ENCODE measurements at regions not wholly inside any gene's neighbourhood (a gene's known extent, or its start where the extent isn't known, plus 50 kb on each side); places are given as distances from the start of the nearest gene placed in this dataset.

DNA sequence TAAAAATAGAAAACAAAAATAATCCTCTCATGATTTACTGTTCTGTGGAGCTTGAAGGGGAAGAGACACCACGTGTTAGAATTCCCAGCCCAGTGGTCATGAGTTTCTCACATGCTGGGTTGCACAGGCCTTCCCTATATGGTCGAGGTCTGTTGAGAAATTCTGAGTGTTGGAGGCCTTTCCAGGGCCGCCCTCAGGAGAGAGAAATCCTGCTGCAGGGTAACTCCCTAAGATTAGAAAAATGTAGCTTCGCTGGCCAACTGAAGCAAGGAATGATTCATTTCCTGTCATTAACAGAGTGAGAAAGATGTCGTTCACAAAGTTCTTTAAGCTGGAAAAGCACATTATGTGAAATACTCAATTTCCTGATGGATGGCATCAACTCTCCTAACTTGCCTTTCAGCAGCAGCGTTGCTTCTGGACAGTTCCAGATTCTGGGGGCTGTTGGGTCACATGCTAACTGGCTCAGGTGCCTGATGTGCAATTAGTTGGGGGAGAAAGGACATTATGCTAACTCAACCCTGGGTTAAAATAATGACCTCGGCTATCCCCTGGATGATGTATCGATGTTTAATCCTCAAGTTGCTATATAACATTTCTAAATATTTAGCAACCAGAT lies 104.8 kb upstream of the CD180 start:
- Mint-ChIP-seq H3K27ac (no peak overlapping the region), H3K36me3 (no peaks in the 10 kb centered on the region), H3K4me3 (no peak overlapping the region), H3K4me1 (peaks cover 14% of the 10 kb centered on the region), H3K9me3 (no peaks in the 10 kb centered on the region)
- peak; percentile 32 for ATAC-seq
- DNase-seq (ENCODE audit: low spot score in 2 of 2) = no peak

DNA sequence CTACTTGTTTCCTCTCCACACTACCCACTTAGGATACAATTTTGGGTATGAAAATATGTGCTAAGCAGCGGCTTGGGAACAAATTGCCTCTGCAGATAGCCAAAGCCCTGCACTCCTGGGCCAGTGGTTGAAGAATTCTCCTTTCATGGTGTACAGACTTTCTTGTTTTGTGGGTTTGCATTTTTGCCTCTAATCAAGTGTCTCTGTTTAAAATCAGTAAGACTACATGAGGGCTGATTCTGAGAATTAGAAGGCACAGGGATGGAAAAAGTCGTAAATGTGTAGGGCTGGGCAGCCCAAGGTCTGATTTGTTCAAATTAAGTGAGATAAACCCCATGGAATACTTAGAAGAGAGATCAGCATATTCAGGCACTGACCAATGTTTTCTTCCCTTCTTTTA lies 103.7 kb upstream of the CD180 start:
- no peaks in the 10 kb centered on the region for H3K9me3 Mint-ChIP-seq
- H3K27ac Mint-ChIP-seq = no peak overlapping the region
- H3K4me3 Mint-ChIP-seq = no peak overlapping the region
- no peaks in the 10 kb centered on the region for H3K36me3 Mint-ChIP-seq
- H3K4me1 Mint-ChIP-seq = peaks cover 10% of the 10 kb centered on the region
- DNase-seq (ENCODE audit: low spot score in 2 of 2) (no peak), ATAC-seq (no peak)

- Mint-ChIP-seq H3K4me3 (no peak overlapping the region), H3K36me3 (no peaks in the 10 kb centered on the region), H3K4me1 (peaks cover 9% of the 10 kb centered on the region), H3K27ac (no peak overlapping the region), H3K9me3 (no peaks in the 10 kb centered on the region)
- peak; percentile 49 for ATAC-seq
- no peak for DNase-seq (ENCODE audit: low spot score in 2 of 2)
Measured at GRCh38 chr5:67299231-67299735, 102.7 kb upstream of the CD180 start.

DNA sequence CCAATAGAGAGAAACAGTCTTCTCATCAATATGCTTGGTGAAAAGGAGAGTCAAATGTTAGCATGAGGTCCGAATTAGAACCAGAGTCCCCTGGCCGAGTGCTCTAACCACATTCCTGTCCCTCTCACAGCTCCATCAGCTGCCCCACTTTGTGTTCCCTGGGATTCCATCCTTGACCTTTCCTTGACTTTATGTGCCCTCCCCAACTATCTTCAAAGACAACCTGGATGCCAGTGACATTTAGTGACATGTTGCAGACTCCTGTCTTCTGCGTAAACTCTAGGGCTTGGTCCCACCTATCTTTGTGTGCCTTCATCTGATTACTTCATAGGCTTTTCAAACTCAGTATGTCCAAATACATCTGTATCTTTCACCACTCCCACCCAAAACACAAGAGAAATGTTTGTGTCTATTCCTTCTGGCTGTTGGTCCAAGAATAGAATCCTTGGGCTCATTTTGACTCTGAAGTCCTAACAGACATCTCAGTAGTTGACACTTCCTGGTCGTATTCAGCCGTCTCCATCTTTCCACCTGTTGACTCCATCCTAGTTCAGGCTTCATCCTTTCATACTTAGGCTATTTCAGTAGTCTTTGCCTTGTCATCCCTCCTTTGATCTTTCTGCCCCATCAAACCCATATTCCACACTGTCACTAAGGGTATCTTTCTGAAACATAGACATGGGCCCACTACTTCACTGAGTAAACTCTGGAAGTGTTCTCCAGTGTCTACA lies 101.4 kb upstream of the CD180 start:
- H3K36me3 Mint-ChIP-seq = no peaks in the 10 kb centered on the region
- H3K4me3 Mint-ChIP-seq = no peak overlapping the region
- no peak overlapping the region for H3K27ac Mint-ChIP-seq
- H3K9me3 Mint-ChIP-seq = no peaks in the 10 kb centered on the region
- peaks cover 9% of the 10 kb centered on the region for H3K4me1 Mint-ChIP-seq
- no peak for ATAC-seq
- DNase-seq (ENCODE audit: low spot score in 2 of 2) = no peak

- Mint-ChIP-seq H3K36me3 (no peaks in the 10 kb centered on the region), H3K4me3 (no peak overlapping the region), H3K27ac (no peak overlapping the region), H3K9me3 (no peaks in the 10 kb centered on the region), H3K4me1 (peaks cover 9% of the 10 kb centered on the region)
- DNase-seq (ENCODE audit: low spot score in 2 of 2) = no peak
- ATAC-seq = no peak
Measured at GRCh38 chr5:67297376-67297775, 100.8 kb upstream of the CD180 start.

GRCh38 chr5:67294266-67294938 lies 97.8 kb upstream of the CD180 start:
- DNase-seq (ENCODE audit: low spot score in 2 of 2) = no peak
- Mint-ChIP-seq H3K9me3 (no peaks in the 10 kb centered on the region), H3K27ac (peak overlapping the region; percentile 3), H3K36me3 (no peaks in the 10 kb centered on the region), H3K4me3 (no peak overlapping the region), H3K4me1 (no peaks in the 10 kb centered on the region)
- ATAC-seq = no peak

GRCh38 chr5:67293226-67293625 lies 96.6 kb upstream of the CD180 start:
- Mint-ChIP-seq H3K9me3 (no peaks in the 10 kb centered on the region), H3K27ac (no peak overlapping the region), H3K36me3 (no peaks in the 10 kb centered on the region), H3K4me3 (no peak overlapping the region), H3K4me1 (no peaks in the 10 kb centered on the region)
- DNase-seq (ENCODE audit: low spot score in 2 of 2) (no peak), ATAC-seq (no peak)

DNA sequence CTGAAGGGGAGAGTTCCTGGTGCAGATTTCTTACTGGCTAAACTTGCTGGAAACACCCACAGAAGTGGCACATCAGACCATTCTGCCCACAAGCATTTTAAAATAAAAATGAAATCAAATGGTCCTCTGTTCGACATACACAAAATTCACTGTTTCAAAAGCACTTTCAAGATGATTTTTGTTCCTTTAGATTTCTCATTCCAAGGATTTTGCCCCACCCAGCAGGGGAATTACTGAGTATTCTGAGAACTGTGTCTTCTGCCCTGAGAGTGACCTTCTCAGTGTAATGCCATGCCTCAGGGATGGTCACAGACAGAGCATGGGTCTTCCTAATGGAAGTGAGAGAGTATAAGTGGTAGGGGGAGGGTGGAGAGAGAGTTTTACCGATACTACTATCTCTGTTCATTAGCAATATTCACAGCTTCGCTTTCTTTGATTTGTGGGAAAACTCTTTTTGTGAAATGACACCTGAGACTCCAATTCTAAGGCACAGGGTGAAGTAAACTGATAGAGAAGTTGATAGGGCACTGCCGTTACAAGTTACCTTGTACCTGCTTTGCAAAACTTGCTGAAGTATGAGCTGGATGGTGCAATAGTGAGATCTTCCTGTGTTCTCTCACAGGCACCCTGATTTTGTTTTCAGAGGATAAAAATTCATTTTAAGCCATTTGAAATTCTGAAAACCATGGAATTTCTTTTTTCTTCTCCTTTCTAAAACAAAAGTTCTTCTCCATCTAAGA lies 95.8 kb upstream of the CD180 start:
- ATAC-seq = no peak
- H3K27ac Mint-ChIP-seq = no peak overlapping the region
- no peak overlapping the region for H3K4me3 Mint-ChIP-seq
- H3K4me1 Mint-ChIP-seq = no peaks in the 10 kb centered on the region
- H3K36me3 Mint-ChIP-seq = no peaks in the 10 kb centered on the region
- H3K9me3 Mint-ChIP-seq = no peaks in the 10 kb centered on the region
- no peak for DNase-seq (ENCODE audit: low spot score in 2 of 2)

DNA sequence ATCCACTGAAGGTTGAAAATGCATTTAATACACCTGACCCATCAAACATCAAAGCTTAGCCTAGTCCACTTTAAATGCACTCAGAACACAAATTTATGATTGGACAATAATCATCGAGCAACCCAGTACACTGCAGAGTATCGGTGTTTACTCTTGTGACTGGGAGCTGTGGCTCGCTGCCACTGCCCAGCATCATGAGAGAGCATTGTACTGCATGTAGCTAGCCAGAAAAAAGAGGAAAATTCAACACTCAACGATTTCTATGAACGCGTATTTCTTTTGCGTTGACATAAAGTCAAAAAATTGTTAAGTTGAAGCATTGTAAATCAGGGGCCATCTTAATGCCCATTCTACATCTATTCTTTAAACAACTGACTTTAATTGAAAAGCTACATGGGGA lies 95.1 kb upstream of the CD180 start:
- ATAC-seq (no peak), DNase-seq (ENCODE audit: low spot score in 2 of 2) (no peak)
- Mint-ChIP-seq H3K4me3 (no peak overlapping the region), H3K4me1 (no peaks in the 10 kb centered on the region), H3K9me3 (no peaks in the 10 kb centered on the region), H3K36me3 (no peaks in the 10 kb centered on the region), H3K27ac (no peak overlapping the region)

GRCh38 chr5:67291066-67291465 lies 94.5 kb upstream of the CD180 start:
- ATAC-seq = no peak
- Mint-ChIP-seq H3K36me3 (no peaks in the 10 kb centered on the region), H3K27ac (no peak overlapping the region), H3K9me3 (no peaks in the 10 kb centered on the region), H3K4me1 (no peaks in the 10 kb centered on the region), H3K4me3 (no peak overlapping the region)
- DNase-seq (ENCODE audit: low spot score in 2 of 2) = no peak

DNA sequence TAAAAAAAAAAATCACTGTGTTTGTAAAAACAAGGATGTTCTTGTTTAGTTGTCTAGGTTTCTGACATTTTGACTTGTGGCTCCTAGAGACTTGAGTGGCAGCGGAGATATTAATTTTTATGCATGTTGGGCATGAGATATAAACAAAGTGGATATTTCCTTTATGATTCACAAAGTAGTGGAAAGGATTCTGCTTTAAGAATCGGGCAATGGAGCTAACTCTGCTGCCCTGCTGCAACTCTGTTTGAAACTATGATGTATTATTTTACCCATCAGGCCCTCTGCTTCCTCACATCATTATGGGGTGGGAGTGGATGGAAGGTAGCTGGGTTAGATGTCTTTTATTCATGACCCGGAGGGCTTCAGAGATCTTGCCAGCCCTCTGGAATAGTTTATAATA lies 94.1 kb upstream of the CD180 start:
- DNase-seq (ENCODE audit: low spot score in 2 of 2) (no peak), ATAC-seq (no peak)
- Mint-ChIP-seq H3K9me3 (no peaks in the 10 kb centered on the region), H3K36me3 (no peaks in the 10 kb centered on the region), H3K4me3 (no peak overlapping the region), H3K27ac (no peak overlapping the region), H3K4me1 (no peaks in the 10 kb centered on the region)

GRCh38 chr5:67289763-67290521 lies 93.3 kb upstream of the CD180 start:
- H3K9me3 Mint-ChIP-seq = no peaks in the 10 kb centered on the region
- ATAC-seq (no peak), DNase-seq (ENCODE audit: low spot score in 2 of 2) (no peak)
- no peak overlapping the region for H3K4me3 Mint-ChIP-seq
- H3K36me3 Mint-ChIP-seq = no peaks in the 10 kb centered on the region
- H3K4me1 Mint-ChIP-seq = no peaks in the 10 kb centered on the region
- H3K27ac Mint-ChIP-seq = no peak overlapping the region

DNA sequence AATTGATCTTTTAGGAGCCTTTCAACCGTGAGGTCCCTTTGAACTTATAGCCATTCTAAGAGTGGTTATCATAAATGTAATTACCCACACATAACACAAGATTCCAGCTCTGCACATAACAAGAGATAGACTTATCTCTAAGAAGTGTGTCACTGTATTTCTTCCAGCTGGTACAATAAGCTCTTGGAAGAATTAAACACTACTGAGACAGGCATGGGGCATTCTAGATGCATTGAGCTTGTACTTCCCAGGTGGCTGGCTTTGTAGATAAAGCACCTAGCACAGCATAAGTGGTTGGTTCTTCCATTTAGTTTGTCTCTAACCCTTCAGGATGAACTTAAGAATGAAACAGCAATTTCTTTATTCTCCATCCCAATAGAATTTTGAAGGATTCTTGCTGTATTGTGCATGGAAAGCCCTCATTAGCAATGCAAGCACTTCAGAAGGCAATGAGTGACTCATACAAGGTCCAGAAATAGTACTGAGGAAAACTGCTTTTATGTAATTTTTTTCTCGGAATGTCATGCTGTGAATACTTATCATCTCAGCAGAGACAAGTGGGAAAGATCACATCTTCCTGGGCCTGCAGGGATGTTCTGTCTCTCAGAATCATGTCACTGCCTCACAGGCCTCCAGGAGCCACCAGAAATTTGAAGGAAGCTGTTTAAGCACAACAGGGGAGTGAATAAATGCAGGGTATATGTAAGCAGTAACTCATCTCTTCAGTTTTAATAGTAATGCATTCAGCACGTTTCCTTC lies 91.1 kb upstream of the CD180 start:
- DNase-seq (ENCODE audit: low spot score in 2 of 2) (no peak), ATAC-seq (no peak)
- H3K4me3 Mint-ChIP-seq = no peak overlapping the region
- no peak overlapping the region for H3K27ac Mint-ChIP-seq
- H3K9me3 Mint-ChIP-seq = no peaks in the 10 kb centered on the region
- no peaks in the 10 kb centered on the region for H3K4me1 Mint-ChIP-seq
- H3K36me3 Mint-ChIP-seq = no peaks in the 10 kb centered on the region

- no peaks in the 10 kb centered on the region for H3K9me3 Mint-ChIP-seq
- H3K36me3 Mint-ChIP-seq = no peaks in the 10 kb centered on the region
- DNase-seq (ENCODE audit: low spot score in 2 of 2) (no peak), ATAC-seq (no peak)
- no peak overlapping the region for H3K4me3 Mint-ChIP-seq
- no peaks in the 10 kb centered on the region for H3K4me1 Mint-ChIP-seq
- H3K27ac Mint-ChIP-seq = no peak overlapping the region
Measured at GRCh38 chr5:67286006-67286405, 89.4 kb upstream of the CD180 start.
